GM23248 (cell line): ENCODE measurements at regions not wholly inside any gene's neighbourhood (a gene's known extent, or its start where the extent isn't known, plus 50 kb on each side); places are given as distances from the start of the nearest gene placed in this dataset.
"Not testable (repeated sequence)": the region's sequence is repeated elsewhere in the genome, so short reads cannot be mapped to it uniquely, and the experiment has no call there.

ENCODE experiments used
- DNase-seq: peaks from one replicate; pipeline ENCODE4 v3.0.0-alpha.2; 2015
- H2AFZ ChIP-seq: fragments of 200-600 bp; sonication (generic); 2 replicates; pipeline ENCODE4 v1.6.1; 2016; ENCODE audit warnings: antibody characterized with exemption
- H3F3A ChIP-seq: fragments of 200-600 bp; sonication (generic); 2 replicates; pipeline ENCODE4 v1.6.1; 2016; ENCODE audit warnings: mild to moderate bottlenecking, antibody characterized with exemption, mixed run types; ENCODE audit not compliant: insufficient read depth
- H3K27ac ChIP-seq: fragments of 200-600 bp; sonication (generic); 2 replicates; pipeline ENCODE4 v1.5.1; 2016; ENCODE audit warnings: mild to moderate bottlenecking
- H3K27me3 ChIP-seq: fragments of 200-600 bp; sonication (generic); replicated peaks from 2 replicates; pipeline ENCODE4 v1.6.1; 2016; ENCODE audit warnings: mild to moderate bottlenecking; ENCODE audit not compliant: insufficient read depth
- H3K36me3 ChIP-seq: fragments of 200-600 bp; sonication (generic); 2 replicates; pipeline ENCODE4 v1.6.1; 2016; ENCODE audit warnings: low read depth, mild to moderate bottlenecking
- H3K4me1 ChIP-seq: fragments of 200-600 bp; sonication (generic); 2 replicates; pipeline ENCODE4 v1.6.1; 2016; ENCODE audit warnings: mild to moderate bottlenecking; ENCODE audit not compliant: insufficient read depth
- H3K4me2 ChIP-seq: fragments of 200-600 bp; sonication (generic); one replicate; pipeline ENCODE4 v1.6.1; 2016; ENCODE audit warnings: mild to moderate bottlenecking; ENCODE audit not compliant: unreplicated experiment
- H3K4me3 ChIP-seq: fragments of 200-600 bp; sonication (generic); 2 replicates; pipeline ENCODE4 v1.5.1; 2016; ENCODE audit warnings: mild to moderate bottlenecking
- H3K79me2 ChIP-seq: fragments of 200-600 bp; sonication (generic); 2 replicates; pipeline ENCODE4 v1.6.1; 2016; ENCODE audit warnings: mild to moderate bottlenecking; ENCODE audit not compliant: insufficient read depth
- H3K9ac ChIP-seq: fragments of 200-600 bp; sonication (generic); 2 replicates; pipeline ENCODE4 v1.6.1; 2016; ENCODE audit warnings: mild to moderate bottlenecking
- H3K9me2 ChIP-seq: fragments of 200-600 bp; sonication (generic); 2 replicates; pipeline ENCODE4 v1.6.1; 2016; ENCODE audit warnings: mixed run types, mild to moderate bottlenecking, moderate library complexity; ENCODE audit not compliant: insufficient read depth
- H3K9me3 ChIP-seq: fragments of 200-600 bp; sonication (generic); one replicate; pipeline ENCODE4 v1.6.1; 2017; ENCODE audit warnings: low read depth
- H4K20me1 ChIP-seq: fragments of 200-600 bp; sonication (generic); 2 replicates; pipeline ENCODE4 v1.6.0; 2016; ENCODE audit not compliant: insufficient read depth
- EZH2 ChIP-seq: fragments of 200-600 bp; sonication (generic); IDR thresholded peaks from 2 replicates; pipeline ENCODE4 v1.6.1; 2018; ENCODE audit warnings: antibody characterized with exemption, mild to moderate bottlenecking; ENCODE audit not compliant: insufficient read depth, poor library complexity, severe bottlenecking
- EZH2phosphoT487 ChIP-seq: fragments of 200-600 bp; sonication (generic); IDR thresholded peaks from 2 replicates; pipeline ENCODE4 v1.6.1; 2018; ENCODE audit warnings: antibody characterized with exemption, moderate library complexity, mild to moderate bottlenecking, low read depth; ENCODE audit not compliant: insufficient read depth
- WGBS, 2 experiments: methylation state at CpG; one replicate each; pipeline ENCODE4 v1.1.6; 2015 to 2017; ENCODE audit warnings: low lambda C conversion rate in 2 of 2, low coverage in 1 of 2; ENCODE audit errors: missing lambda C conversion rate in 2 of 2; 5-methylcytosine and 5-hydroxymethylcytosine counted together
- in situ Hi-C: fragments of 300-500 bp; cut with MboI; formaldehyde crosslinking; loops from 2 replicates; pipeline ENCODE4 v1.15.0; 2020

DNA sequence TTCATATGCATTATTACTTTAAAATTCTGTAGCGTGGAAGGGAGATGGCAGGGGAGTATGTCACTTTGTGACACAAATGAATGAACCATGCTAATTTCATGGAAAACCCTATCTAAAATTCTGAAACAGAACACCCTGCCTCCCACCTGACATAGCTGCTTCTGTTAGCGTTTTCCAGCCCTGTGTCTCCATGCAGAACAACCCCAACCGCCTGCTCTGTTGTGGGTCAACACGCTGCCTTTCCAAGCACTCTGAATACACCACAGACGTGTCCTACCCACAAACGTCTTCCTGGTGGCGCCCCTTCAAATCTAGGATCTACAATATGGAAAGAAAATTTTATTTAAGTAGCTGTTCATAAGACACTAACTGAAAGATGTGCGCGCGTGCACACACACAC is 238.6 kb downstream of the TRIML1 start:
- DNase-seq: no peak
- Histone ChIP-seq H4K20me1 (no peaks in the 10 kb centered on the region), H3K4me2 (no peak overlapping the region), H3K27ac (no peak overlapping the region), H2AFZ (no peak overlapping the region), H3K4me1 (no peaks in the 10 kb centered on the region), H3K9me3 (no peaks in the 10 kb centered on the region), H3K36me3 (no peaks in the 10 kb centered on the region), H3K9ac (no peak overlapping the region), H3K27me3 (no peaks in the 10 kb centered on the region), H3K9me2 (no peaks in the 10 kb centered on the region), H3F3A (no peaks in the 10 kb centered on the region), H3K79me2 (no peaks in the 10 kb centered on the region), H3K4me3 (no peak overlapping the region)
- TF ChIP-seq EZH2 (no peak), EZH2phosphoT487 (no peak)
- 39 to 44% methylated on average over 10 of the region's 10 CpGs for WGBS, 2 experiments
- in situ Hi-C loops: no loop called here

DNA sequence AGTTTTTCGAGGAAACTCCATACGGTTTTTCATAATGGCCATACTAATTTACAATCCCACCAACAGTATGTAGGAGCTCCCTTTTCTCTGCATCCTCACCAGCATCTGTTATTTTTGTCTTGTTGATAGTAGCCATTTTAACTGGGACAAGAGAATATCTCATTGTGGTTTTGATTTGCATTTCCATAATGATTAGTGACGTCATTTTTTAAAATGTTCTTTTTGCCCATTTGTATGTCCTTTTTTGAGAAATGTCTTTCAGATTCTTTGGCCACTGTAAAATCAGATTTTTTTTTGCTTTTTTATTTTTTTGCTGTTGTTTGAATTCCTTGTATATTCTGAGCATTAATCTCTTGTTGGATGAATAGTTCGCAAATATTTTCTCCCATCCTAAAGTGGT is 243.9 kb downstream of the TRIML1 start:
- no peak overlapping the region for H3K27ac ChIP-seq
- no peak for DNase-seq
- no peaks in the 10 kb centered on the region for H3K4me1 ChIP-seq
- H3F3A ChIP-seq: no peaks in the 10 kb centered on the region
- TF ChIP-seq EZH2phosphoT487: no peak
- TF ChIP-seq EZH2: no peak
- H4K20me1 ChIP-seq: no peaks in the 10 kb centered on the region
- H3K9ac ChIP-seq: no peak overlapping the region
- H3K79me2 ChIP-seq: no peaks in the 10 kb centered on the region
- H3K9me3 ChIP-seq: no peaks in the 10 kb centered on the region
- H2AFZ ChIP-seq: no peak overlapping the region
- H3K9me2 ChIP-seq: no peaks in the 10 kb centered on the region
- H3K36me3 ChIP-seq: no peaks in the 10 kb centered on the region
- WGBS, 2 experiments: 17 to 37% methylated on average over 4 of the region's 4 CpGs
- in situ Hi-C loops: no loop called here
- no peak overlapping the region for H3K4me3 ChIP-seq
- H3K27me3 ChIP-seq: no peaks in the 10 kb centered on the region
- no peak overlapping the region for H3K4me2 ChIP-seq

DNA sequence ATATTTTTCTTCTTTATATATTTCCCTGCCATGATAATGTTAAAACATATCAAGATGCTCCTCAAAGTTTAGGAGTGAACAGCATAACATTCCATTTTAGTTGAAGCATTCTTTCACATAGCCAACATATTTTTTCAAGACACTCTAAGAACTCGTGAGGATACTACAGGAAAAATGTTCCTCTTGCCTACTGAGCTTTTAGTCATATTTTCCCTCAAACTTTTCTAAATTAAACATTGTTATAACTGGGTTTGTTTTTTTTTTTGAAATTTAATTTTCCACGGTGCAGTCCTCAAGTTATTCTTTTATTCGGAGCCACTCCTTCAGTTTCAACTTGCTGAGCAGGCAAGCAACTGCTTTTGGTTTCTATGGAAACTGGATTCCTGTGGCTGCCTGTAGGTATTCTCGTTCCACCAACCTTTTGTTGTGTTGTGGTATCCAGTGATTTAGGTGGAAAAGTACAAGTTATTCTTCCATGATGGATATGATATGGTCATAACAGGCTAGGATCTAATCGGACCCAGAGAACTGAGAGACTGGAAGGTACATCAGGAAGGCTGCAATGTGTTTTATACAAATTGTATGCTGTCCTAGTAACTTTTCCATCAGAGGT is 248.0 kb downstream of the TRIML1 start:
- Histone ChIP-seq H3K27me3 (no peaks in the 10 kb centered on the region), H3K36me3 (no peaks in the 10 kb centered on the region), H4K20me1 (no peaks in the 10 kb centered on the region), H3K27ac (no peak overlapping the region), H3K4me2 (no peak overlapping the region), H3F3A (no peaks in the 10 kb centered on the region), H3K4me1 (no peaks in the 10 kb centered on the region), H3K79me2 (no peaks in the 10 kb centered on the region), H3K9me2 (no peaks in the 10 kb centered on the region), H3K4me3 (no peak overlapping the region), H3K9me3 (no peaks in the 10 kb centered on the region), H2AFZ (no peak overlapping the region), H3K9ac (no peak overlapping the region)
- in situ Hi-C loops: no loop called here
- DNase-seq: no peak
- WGBS, 2 experiments: 2 to 4% methylated on average over 5 of the region's 5 CpGs
- TF ChIP-seq EZH2phosphoT487 (no peak), EZH2 (no peak)

DNA sequence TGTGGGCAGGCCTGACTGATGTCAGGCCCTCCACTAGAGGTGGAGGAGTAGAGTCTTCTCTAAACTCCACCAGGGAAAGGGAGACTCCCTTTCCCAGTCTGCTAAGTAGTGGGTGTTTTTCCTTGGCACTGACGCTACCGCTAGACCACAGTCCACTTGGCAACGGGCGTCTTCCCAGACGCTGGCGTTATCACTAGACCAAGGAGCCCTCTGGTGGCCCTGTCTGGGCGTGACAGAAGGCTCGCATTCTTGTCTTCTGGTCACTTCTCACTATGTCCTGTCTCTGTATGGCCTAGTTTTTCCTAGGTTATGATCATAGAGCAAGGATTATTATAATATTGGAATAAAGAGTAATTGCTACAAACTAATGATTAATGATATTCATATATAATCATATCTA is 252.1 kb downstream of the TRIML1 start:
- H2AFZ ChIP-seq, H3K4me1 ChIP-seq, H3K9me3 ChIP-seq, H3K27me3 ChIP-seq, H3K79me2 ChIP-seq, H3F3A ChIP-seq, DNase-seq, H3K4me3 ChIP-seq, H3K27ac ChIP-seq, H3K36me3 ChIP-seq, H4K20me1 ChIP-seq, H3K4me2 ChIP-seq, H3K9me2 ChIP-seq, in situ Hi-C loops, H3K9ac ChIP-seq: not testable (repeated sequence)
- 42 to 49% methylated on average over 8 of the region's 8 CpGs for WGBS, 2 experiments

DNA sequence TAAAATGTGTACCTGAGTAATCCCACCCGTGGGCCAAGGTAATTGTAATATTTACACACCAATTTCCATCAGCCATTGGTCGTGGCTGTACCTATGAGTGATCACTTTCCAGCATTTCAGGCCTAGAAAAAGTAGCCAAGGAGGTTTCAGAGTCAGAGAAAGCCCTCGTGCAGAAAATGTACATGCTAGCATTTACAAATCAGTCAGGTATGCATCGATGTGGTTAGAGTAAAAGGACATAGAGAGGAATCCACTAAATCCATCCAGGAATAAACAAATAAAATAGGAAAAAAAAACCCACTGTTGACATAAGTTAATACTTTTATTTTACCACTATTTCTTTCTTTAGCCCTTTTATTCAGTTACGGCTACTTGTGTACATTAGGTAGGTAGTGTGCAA is 256.8 kb downstream of the TRIML1 start:
- Histone ChIP-seq H3K36me3 (no peaks in the 10 kb centered on the region), H3K9ac (no peak overlapping the region), H3K27me3 (no peaks in the 10 kb centered on the region), H3K27ac (no peak overlapping the region), H3K9me2 (no peaks in the 10 kb centered on the region), H3F3A (no peaks in the 10 kb centered on the region), H3K4me3 (no peak overlapping the region), H4K20me1 (no peaks in the 10 kb centered on the region), H3K4me2 (no peak overlapping the region), H2AFZ (no peak overlapping the region), H3K4me1 (no peaks in the 10 kb centered on the region), H3K9me3 (no peaks in the 10 kb centered on the region), H3K79me2 (no peaks in the 10 kb centered on the region)
- in situ Hi-C loops: no loop called here
- WGBS, 2 experiments: 21 to 29% methylated on average over 5 of the region's 5 CpGs
- DNase-seq: no peak
- TF ChIP-seq EZH2 (no peak), EZH2phosphoT487 (no peak)
